C4-2B (cell line): ENCODE measurements at regions not wholly inside any gene's neighbourhood (a gene's known extent, or its start where the extent isn't known, plus 50 kb on each side); places are given as distances from the start of the nearest gene placed in this dataset.

Experiments
- ZFX ChIP-seq: fragments of 450-650 bp; IDR thresholded peaks from 2 replicates; pipeline ENCODE4 v1.6.1; 2017
- TF ChIP-seq, protein P1 (sequence below): fragments of 450-650 bp; conservative IDR thresholded peaks from 2 replicates; pipeline ENCODE4 v1.5.1; 2017; ENCODE audit warnings: mild to moderate bottlenecking

- TF ChIP-seq, protein P1, sequence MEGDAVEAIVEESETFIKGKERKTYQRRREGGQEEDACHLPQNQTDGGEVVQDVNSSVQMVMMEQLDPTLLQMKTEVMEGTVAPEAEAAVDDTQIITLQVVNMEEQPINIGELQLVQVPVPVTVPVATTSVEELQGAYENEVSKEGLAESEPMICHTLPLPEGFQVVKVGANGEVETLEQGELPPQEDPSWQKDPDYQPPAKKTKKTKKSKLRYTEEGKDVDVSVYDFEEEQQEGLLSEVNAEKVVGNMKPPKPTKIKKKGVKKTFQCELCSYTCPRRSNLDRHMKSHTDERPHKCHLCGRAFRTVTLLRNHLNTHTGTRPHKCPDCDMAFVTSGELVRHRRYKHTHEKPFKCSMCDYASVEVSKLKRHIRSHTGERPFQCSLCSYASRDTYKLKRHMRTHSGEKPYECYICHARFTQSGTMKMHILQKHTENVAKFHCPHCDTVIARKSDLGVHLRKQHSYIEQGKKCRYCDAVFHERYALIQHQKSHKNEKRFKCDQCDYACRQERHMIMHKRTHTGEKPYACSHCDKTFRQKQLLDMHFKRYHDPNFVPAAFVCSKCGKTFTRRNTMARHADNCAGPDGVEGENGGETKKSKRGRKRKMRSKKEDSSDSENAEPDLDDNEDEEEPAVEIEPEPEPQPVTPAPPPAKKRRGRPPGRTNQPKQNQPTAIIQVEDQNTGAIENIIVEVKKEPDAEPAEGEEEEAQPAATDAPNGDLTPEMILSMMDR: no peak
- no peak for TF ChIP-seq ZFX
Observed at GRCh38 chr1:218527737-218528136, 182.6 kb downstream of the TGFB2 start.
